HT1080 (cell line): ENCODE measurements at regions not wholly inside any gene's neighbourhood (a gene's known extent, or its start where the extent isn't known, plus 50 kb on each side); places are given as distances from the start of the nearest gene placed in this dataset.
A peak's percentile ranks its signal among the peaks of the same experiment; 100 is the strongest.

Source experiments
- DNase-seq: peaks from one replicate; pipeline ENCODE4 v3.0.0-alpha.2; 2015; ENCODE audit warnings: low read depth

GRCh38 chr6:153645326-153645725 lies 393.7 kb upstream of the OPRM1 start:
- no peak for DNase-seq

GRCh38 chr6:153644000-153644399 lies 395.0 kb upstream of the OPRM1 start:
- no peak for DNase-seq

GRCh38 chr6:153634416-153634815 lies 404.6 kb upstream of the OPRM1 start:
- DNase-seq, result no peak

GRCh38 chr6:153625089-153625488 lies 414.0 kb upstream of the OPRM1 start:
- DNase-seq, result peak; percentile 26

GRCh38 chr6:153624528-153624927 lies 414.5 kb upstream of the OPRM1 start:
- DNase-seq, result no peak

- DNase-seq, result no peak
Measured at GRCh38 chr6:153623496-153623895, 415.5 kb upstream of the OPRM1 start.

GRCh38 chr6:153621491-153621890 lies 417.5 kb upstream of the OPRM1 start:
- no peak for DNase-seq

GRCh38 chr6:153621070-153621469 lies 418.0 kb upstream of the OPRM1 start:
- DNase-seq, result no peak

- no peak for DNase-seq
Measured at GRCh38 chr6:153618371-153619322, 420.4 kb upstream of the OPRM1 start.

- DNase-seq, result no peak
Measured at GRCh38 chr6:153616506-153616905, 422.5 kb upstream of the OPRM1 start.

GRCh38 chr6:153613719-153614455 lies 425.2 kb upstream of the OPRM1 start:
- no peak for DNase-seq

GRCh38 chr6:153602401-153602800 lies 436.6 kb upstream of the OPRM1 start:
- DNase-seq, result no peak

GRCh38 chr6:153599901-153600300 lies 439.1 kb upstream of the OPRM1 start:
- DNase-seq, result no peak

GRCh38 chr6:153595903-153596302 lies 443.1 kb upstream of the OPRM1 start:
- peak; percentile 62 for DNase-seq

GRCh38 chr6:153594871-153595270 lies 444.2 kb upstream of the OPRM1 start:
- DNase-seq, result no peak

- DNase-seq, result no peak
Measured at GRCh38 chr6:153591159-153591558, 447.9 kb upstream of the OPRM1 start.

GRCh38 chr6:153590411-153590810 lies 448.6 kb upstream of the OPRM1 start:
- no peak for DNase-seq

GRCh38 chr6:153588330-153588729 lies 450.7 kb upstream of the OPRM1 start:
- no peak for DNase-seq

- no peak for DNase-seq
Measured at GRCh38 chr6:153583685-153584084, 452.6 kb upstream of the RGS17 start.

- no peak for DNase-seq
Measured at GRCh38 chr6:153580776-153581175, 449.7 kb upstream of the RGS17 start.

- no peak for DNase-seq
Measured at GRCh38 chr6:153575528-153575927, 444.4 kb upstream of the RGS17 start.

- DNase-seq, result no peak
Measured at GRCh38 chr6:153574231-153574630, 443.1 kb upstream of the RGS17 start.

- DNase-seq, result no peak
Measured at GRCh38 chr6:153572371-153572770, 441.3 kb upstream of the RGS17 start.
